WTC11 (cell line): ENCODE measurements at regions not wholly inside any gene's neighbourhood (a gene's known extent, or its start where the extent isn't known, plus 50 kb on each side); places are given as distances from the start of the nearest gene placed in this dataset.

Experiments used
- TF ChIP-seq, protein P1 (sequence below): fragments of 200-600 bp; IDR thresholded peaks from 2 replicates; pipeline ENCODE4 v1.8.0; 2022; ENCODE audit warnings: antibody characterized with exemption
- TF ChIP-seq, protein P2 (sequence below): sonication (generic); formaldehyde crosslinking; conservative IDR thresholded peaks from 2 replicates; pipeline ENCODE4 v1.8.1; 2022; ENCODE audit warnings: mild to moderate bottlenecking, missing genetic modification reagents
- TF ChIP-seq, protein P3 (sequence below): sonication (generic); formaldehyde crosslinking; IDR thresholded peaks from 2 replicates; pipeline ENCODE4 v1.8.1; 2023; ENCODE audit warnings: mild to moderate bottlenecking, missing genetic modification reagents, borderline replicate concordance
- TF ChIP-seq, protein P4 (sequence below): sonication (generic); formaldehyde crosslinking; IDR thresholded peaks from 2 replicates; pipeline ENCODE4 v1.8.0; 2022; ENCODE audit warnings: mild to moderate bottlenecking, missing genetic modification reagents

DNA sequence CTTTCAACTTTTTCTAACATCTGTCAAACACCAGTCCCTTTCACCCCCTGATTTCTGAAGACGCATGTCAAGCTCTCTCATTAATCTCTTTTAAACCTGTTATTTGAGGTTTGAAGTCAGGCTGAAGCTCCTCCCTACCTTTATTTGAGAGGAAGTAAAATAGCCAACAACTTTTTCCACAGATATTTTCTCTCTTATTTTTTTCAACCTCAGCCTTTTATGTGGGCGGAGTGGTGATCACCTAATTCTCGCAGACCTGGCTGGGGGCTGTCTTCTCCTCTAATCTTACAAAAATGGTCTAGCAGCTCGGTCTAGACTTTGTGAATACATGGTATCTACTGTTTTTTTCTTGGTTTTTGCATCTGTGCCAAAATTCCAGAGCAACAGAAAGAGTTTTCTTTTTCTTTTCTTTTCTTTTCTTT is 395.7 kb upstream of the ACTBL2 start:
- TF ChIP-seq, protein P1, sequence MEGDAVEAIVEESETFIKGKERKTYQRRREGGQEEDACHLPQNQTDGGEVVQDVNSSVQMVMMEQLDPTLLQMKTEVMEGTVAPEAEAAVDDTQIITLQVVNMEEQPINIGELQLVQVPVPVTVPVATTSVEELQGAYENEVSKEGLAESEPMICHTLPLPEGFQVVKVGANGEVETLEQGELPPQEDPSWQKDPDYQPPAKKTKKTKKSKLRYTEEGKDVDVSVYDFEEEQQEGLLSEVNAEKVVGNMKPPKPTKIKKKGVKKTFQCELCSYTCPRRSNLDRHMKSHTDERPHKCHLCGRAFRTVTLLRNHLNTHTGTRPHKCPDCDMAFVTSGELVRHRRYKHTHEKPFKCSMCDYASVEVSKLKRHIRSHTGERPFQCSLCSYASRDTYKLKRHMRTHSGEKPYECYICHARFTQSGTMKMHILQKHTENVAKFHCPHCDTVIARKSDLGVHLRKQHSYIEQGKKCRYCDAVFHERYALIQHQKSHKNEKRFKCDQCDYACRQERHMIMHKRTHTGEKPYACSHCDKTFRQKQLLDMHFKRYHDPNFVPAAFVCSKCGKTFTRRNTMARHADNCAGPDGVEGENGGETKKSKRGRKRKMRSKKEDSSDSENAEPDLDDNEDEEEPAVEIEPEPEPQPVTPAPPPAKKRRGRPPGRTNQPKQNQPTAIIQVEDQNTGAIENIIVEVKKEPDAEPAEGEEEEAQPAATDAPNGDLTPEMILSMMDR, result no peak
- TF ChIP-seq, protein P2, sequence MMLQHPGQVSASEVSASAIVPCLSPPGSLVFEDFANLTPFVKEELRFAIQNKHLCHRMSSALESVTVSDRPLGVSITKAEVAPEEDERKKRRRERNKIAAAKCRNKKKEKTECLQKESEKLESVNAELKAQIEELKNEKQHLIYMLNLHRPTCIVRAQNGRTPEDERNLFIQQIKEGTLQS, result no peak
- TF ChIP-seq, protein P3, sequence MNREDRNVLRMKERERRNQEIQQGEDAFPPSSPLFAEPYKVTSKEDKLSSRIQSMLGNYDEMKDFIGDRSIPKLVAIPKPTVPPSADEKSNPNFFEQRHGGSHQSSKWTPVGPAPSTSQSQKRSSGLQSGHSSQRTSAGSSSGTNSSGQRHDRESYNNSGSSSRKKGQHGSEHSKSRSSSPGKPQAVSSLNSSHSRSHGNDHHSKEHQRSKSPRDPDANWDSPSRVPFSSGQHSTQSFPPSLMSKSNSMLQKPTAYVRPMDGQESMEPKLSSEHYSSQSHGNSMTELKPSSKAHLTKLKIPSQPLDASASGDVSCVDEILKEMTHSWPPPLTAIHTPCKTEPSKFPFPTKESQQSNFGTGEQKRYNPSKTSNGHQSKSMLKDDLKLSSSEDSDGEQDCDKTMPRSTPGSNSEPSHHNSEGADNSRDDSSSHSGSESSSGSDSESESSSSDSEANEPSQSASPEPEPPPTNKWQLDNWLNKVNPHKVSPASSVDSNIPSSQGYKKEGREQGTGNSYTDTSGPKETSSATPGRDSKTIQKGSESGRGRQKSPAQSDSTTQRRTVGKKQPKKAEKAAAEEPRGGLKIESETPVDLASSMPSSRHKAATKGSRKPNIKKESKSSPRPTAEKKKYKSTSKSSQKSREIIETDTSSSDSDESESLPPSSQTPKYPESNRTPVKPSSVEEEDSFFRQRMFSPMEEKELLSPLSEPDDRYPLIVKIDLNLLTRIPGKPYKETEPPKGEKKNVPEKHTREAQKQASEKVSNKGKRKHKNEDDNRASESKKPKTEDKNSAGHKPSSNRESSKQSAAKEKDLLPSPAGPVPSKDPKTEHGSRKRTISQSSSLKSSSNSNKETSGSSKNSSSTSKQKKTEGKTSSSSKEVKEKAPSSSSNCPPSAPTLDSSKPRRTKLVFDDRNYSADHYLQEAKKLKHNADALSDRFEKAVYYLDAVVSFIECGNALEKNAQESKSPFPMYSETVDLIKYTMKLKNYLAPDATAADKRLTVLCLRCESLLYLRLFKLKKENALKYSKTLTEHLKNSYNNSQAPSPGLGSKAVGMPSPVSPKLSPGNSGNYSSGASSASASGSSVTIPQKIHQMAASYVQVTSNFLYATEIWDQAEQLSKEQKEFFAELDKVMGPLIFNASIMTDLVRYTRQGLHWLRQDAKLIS (CRISPR knock-in tag), result no peak
- TF ChIP-seq, protein P4, sequence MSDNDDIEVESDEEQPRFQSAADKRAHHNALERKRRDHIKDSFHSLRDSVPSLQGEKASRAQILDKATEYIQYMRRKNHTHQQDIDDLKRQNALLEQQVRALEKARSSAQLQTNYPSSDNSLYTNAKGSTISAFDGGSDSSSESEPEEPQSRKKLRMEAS (CRISPR knock-in tag), result no peak
